Gastroesophageal sphincter (tissue), 4 donors: ENCODE measurements at regions not wholly inside any gene's neighbourhood (a gene's known extent, or its start where the extent isn't known, plus 50 kb on each side); places are given as distances from the start of the nearest gene placed in this dataset.

Source experiments
- ATAC-seq: fragments of 150-250 bp; one replicate; pipeline ENCODE4 v1.9.1; 2016; ENCODE audit warnings: mild to moderate bottlenecking, moderate library complexity
- H3K27ac ChIP-seq, 4 donors: fragments of 200-600 bp; sonication (generic) in 3 of 4; 1 replicate in 3 of 4; 2 replicates in 1 of 4; pipeline ENCODE4 v1.5.1; 2016 to 2019
- H3K27me3 ChIP-seq: fragments of 200-600 bp; sonication (generic); one replicate; pipeline ENCODE4 v1.5.1; 2019
- H3K36me3 ChIP-seq, 2 donors: fragments of 200-600 bp; sonication (generic); one replicate each; pipeline ENCODE4 v1.5.1; 2019; ENCODE audit warnings: control low read depth in 1 of 2
- H3K4me1 ChIP-seq, 3 donors: fragments of 200-600 bp; sonication (generic); 1 replicate in 2 of 3; 2 replicates in 1 of 3; pipeline ENCODE4 v1.5.1; 2016 to 2019; ENCODE audit warnings: control low read depth in 2 of 3
- H3K4me3 ChIP-seq, 2 donors: fragments of 200-600 bp; sonication (generic); one replicate each; pipeline ENCODE4 v1.5.1; 2019; ENCODE audit warnings: mild to moderate bottlenecking in 1 of 2, moderate library complexity in 1 of 2
- H3K9me3 ChIP-seq, 3 donors: fragments of 200-600 bp; sonication (generic); one replicate each; pipeline ENCODE4 v1.5.1; 2017 to 2019; ENCODE audit warnings: control low read depth in 2 of 3
- CTCF ChIP-seq, 4 experiments: fragments of 200-600 bp in 2 of 4; fragments of 450-650 bp in 2 of 4; sonication (generic) in 1 of 4; IDR thresholded peaks; one replicate each; pipeline ENCODE4 v1.5.1; 2017 to 2019; ENCODE audit warnings: antibody characterized with exemption in 4 of 4, mild to moderate bottlenecking in 2 of 4, moderate library complexity in 2 of 4
- EP300 ChIP-seq: sonication (generic); formaldehyde crosslinking; IDR thresholded peaks from one replicate; pipeline ENCODE4 v1.6.1; 2017; ENCODE audit warnings: antibody characterized with exemption, mild to moderate bottlenecking
- POLR2A ChIP-seq, 2 donors: fragments of 450-650 bp; IDR thresholded peaks; one replicate each; pipeline ENCODE4 v1.6.1; 2017; ENCODE audit warnings: antibody characterized with exemption in 2 of 2, mild to moderate bottlenecking in 2 of 2, moderate library complexity in 1 of 2
- POLR2AphosphoS5 ChIP-seq: sonication (generic); formaldehyde crosslinking; IDR thresholded peaks from one replicate; pipeline ENCODE4 v1.6.1; 2017; ENCODE audit warnings: antibody characterized with exemption
- WGBS, 2 donors: methylation state at CpG; one replicate each; pipeline ENCODE4 v1.1.5; 2018; ENCODE audit warnings: low coverage in 1 of 2; 5-methylcytosine and 5-hydroxymethylcytosine counted together

- no peak for ATAC-seq
- no peaks in the 10 kb centered on the region for H3K4me1 ChIP-seq
- H3K27ac ChIP-seq = no peak overlapping the region
- H3K9me3 ChIP-seq = peaks cover 0 to 11% (median 0%) of the 10 kb centered on the region in 3 donors
- no peaks in the 10 kb centered on the region for H3K27me3 ChIP-seq
- no peak for TF ChIP-seq CTCF (IDR thresholded peaks at IDR 0.05)
- no peak for TF ChIP-seq POLR2AphosphoS5
- no peak for TF ChIP-seq POLR2A (IDR thresholded peaks at IDR 0.05)
- no peak for TF ChIP-seq EP300
- H3K4me3 ChIP-seq = no peak overlapping the region
- no peaks in the 10 kb centered on the region for H3K36me3 ChIP-seq
- 83% methylated on average over 4 of the region's 4 CpGs; no CpG with 5 or more reads in 1 of the 2 donors for WGBS, 2 donors
Observed at GRCh38 chr7:153397459-153397858, 637.9 kb downstream of the ACTR3B start.

- H3K27me3 ChIP-seq = no peaks in the 10 kb centered on the region
- no peaks in the 10 kb centered on the region for H3K36me3 ChIP-seq
- no peak overlapping the region for H3K4me3 ChIP-seq
- TF ChIP-seq POLR2AphosphoS5 (no peak), CTCF (IDR thresholded peaks at IDR 0.05) (no peak), POLR2A (IDR thresholded peaks at IDR 0.05) (no peak), EP300 (no peak)
- 92 to 97% methylated on average over 3 of the region's 3 CpGs for WGBS, 2 donors
- no peak for ATAC-seq
- peaks cover 0 to 8% (median 0%) of the 10 kb centered on the region in 3 donors for H3K9me3 ChIP-seq
- no peak overlapping the region for H3K27ac ChIP-seq
- H3K4me1 ChIP-seq = no peaks in the 10 kb centered on the region
Observed at GRCh38 chr7:153397906-153398305, 638.4 kb downstream of the ACTR3B start.

- Histone ChIP-seq H3K9me3 (peaks cover 0 to 3% (median 0%) of the 10 kb centered on the region in 3 donors), H3K4me1 (no peaks in the 10 kb centered on the region), H3K36me3 (no peaks in the 10 kb centered on the region), H3K27ac (no peak overlapping the region), H3K4me3 (no peak overlapping the region), H3K27me3 (no peaks in the 10 kb centered on the region)
- WGBS, 2 donors = 64 to 71% methylated on average over 2 of the region's 2 CpGs
- no peak for ATAC-seq
- no peak for TF ChIP-seq POLR2AphosphoS5
- no peak for TF ChIP-seq EP300
- no peak for TF ChIP-seq POLR2A (IDR thresholded peaks at IDR 0.05)
- no peak for TF ChIP-seq CTCF (IDR thresholded peaks at IDR 0.05)
Observed at GRCh38 chr7:153398370-153398769, 638.8 kb downstream of the ACTR3B start.

- no peaks in the 10 kb centered on the region for H3K36me3 ChIP-seq
- no peaks in the 10 kb centered on the region for H3K27me3 ChIP-seq
- TF ChIP-seq EP300 = no peak
- TF ChIP-seq POLR2AphosphoS5 = no peak
- TF ChIP-seq POLR2A (IDR thresholded peaks at IDR 0.05) = no peak
- TF ChIP-seq CTCF (IDR thresholded peaks at IDR 0.05) = no peak
- no peak overlapping the region for H3K4me3 ChIP-seq
- H3K27ac ChIP-seq = no peak overlapping the region
- 74 to 90% methylated on average over 3 to 7 of the region's 8 CpGs for WGBS, 2 donors
- no peak for ATAC-seq
- H3K9me3 ChIP-seq = no peaks in the 10 kb centered on the region
- H3K4me1 ChIP-seq = no peaks in the 10 kb centered on the region
Observed at GRCh38 chr7:153398789-153399553, 639.4 kb downstream of the ACTR3B start.

- no peaks in the 10 kb centered on the region for H3K27me3 ChIP-seq
- WGBS, 2 donors = 93% methylated on average over 1 of the region's 1 CpG; no CpG with 5 or more reads in 1 of the 2 donors
- TF ChIP-seq POLR2A (IDR thresholded peaks at IDR 0.05) (no peak), POLR2AphosphoS5 (no peak), EP300 (no peak), CTCF (IDR thresholded peaks at IDR 0.05) (no peak)
- no peak for ATAC-seq
- H3K4me3 ChIP-seq = no peak overlapping the region
- no peaks in the 10 kb centered on the region for H3K36me3 ChIP-seq
- no peaks in the 10 kb centered on the region for H3K4me1 ChIP-seq
- no peak overlapping the region for H3K27ac ChIP-seq
- no peaks in the 10 kb centered on the region for H3K9me3 ChIP-seq
Observed at GRCh38 chr7:153399554-153399940, 640.0 kb downstream of the ACTR3B start.
